ENCODE measurements at regions not wholly inside any gene's neighbourhood (a gene's known extent, or its start where the extent isn't known, plus 50 kb on each side); places are given as distances from the start of the nearest gene placed in this dataset.

- TF ChIP-seq GMEB1 (CRISPR knock-in tag; IDR thresholded peaks at IDR 0.05; ENCODE audit: borderline replicate concordance) (no peak), HNRNPLL (IDR thresholded peaks at IDR 0.05; ENCODE audit: low read depth, low read length, poor library complexity, severe bottlenecking) (no peak)
- POLR2A ChIA-PET = no interaction called here
- DNase-seq (ENCODE audit: low spot score) (no peak), ATAC-seq (no peak), FAIRE-seq (no peak)
- no TSS peak for BruUV-seq (replicated peaks)
- H3K4me2 ChIP-seq (ENCODE audit: low read depth, low read length) = no peak overlapping the region
- no peaks in the 10 kb centered on the region for H3K4me1 ChIP-seq (ENCODE audit: insufficient read depth, low read length)
- no peaks in the 10 kb centered on the region for H3K9me3 ChIP-seq (ENCODE audit: low read length)
- no peaks in the 10 kb centered on the region for H3K36me3 ChIP-seq (replicated peaks in 1 of 2; ENCODE audit: control insufficient read depth in 1 of 2, insufficient read depth in 2 of 2, low read length in 2 of 2)
- no peaks in the 10 kb centered on the region for H4K20me1 ChIP-seq (ENCODE audit: insufficient read depth, low read length)
- intact Hi-C loops (cut with micrococcal nuclease; ENCODE audit: unreplicated experiment) (no loop called here), in situ Hi-C loops (cut with HindIII; ENCODE audit: extremely low pct_ligation_motif_present, low pct_unique_long_range_greater_than_20kb) (no loop called here)
- no peak overlapping the region for H3K4me3 ChIP-seq (replicated peaks in 1 of 3; ENCODE audit: insufficient read depth in 1 of 3, low read depth in 2 of 3, low read length in 3 of 3)
- H3K9ac ChIP-seq (ENCODE audit: insufficient read depth, low read depth, low read length) = no peak overlapping the region
- H2AFZ ChIP-seq (ENCODE audit: low read length) = no peak overlapping the region
- no peaks in the 10 kb centered on the region for H3K79me2 ChIP-seq (ENCODE audit: insufficient read depth, low read length)
- H3K27me3 ChIP-seq (ENCODE audit: control insufficient read depth in 1 of 2, insufficient read depth in 2 of 2, low read length in 2 of 2) = no peaks in the 10 kb centered on the region; a peak in 1 of 5 replicates
- CTCF ChIA-PET (ENCODE audit: low intra/inter-chr PET ratio, low total read pairs) = no interaction called here
- no peak overlapping the region for H3K27ac ChIP-seq (ENCODE audit: extremely low read length, insufficient read depth, low read length)
Measured at GRCh38 chr1:218869276-218869675, 304.4 kb upstream of the LYPLAL1 start.

GRCh38 chr1:218872026-218872425, 301.7 kb upstream of the LYPLAL1 start:
- intact Hi-C loops (cut with micrococcal nuclease; ENCODE audit: unreplicated experiment) (no loop called here), in situ Hi-C loops (cut with HindIII; ENCODE audit: extremely low pct_ligation_motif_present, low pct_unique_long_range_greater_than_20kb) (no loop called here)
- H3K27ac ChIP-seq (ENCODE audit: extremely low read length, insufficient read depth, low read length) = no peak overlapping the region
- H4K20me1 ChIP-seq (ENCODE audit: insufficient read depth, low read length) = no peaks in the 10 kb centered on the region
- no peaks in the 10 kb centered on the region for H3K79me2 ChIP-seq (ENCODE audit: insufficient read depth, low read length)
- no peak for TF ChIP-seq JUNB (CRISPR knock-in tag; IDR thresholded peaks at IDR 0.05; ENCODE audit: borderline replicate concordance)
- TF ChIP-seq, protein P1, sequence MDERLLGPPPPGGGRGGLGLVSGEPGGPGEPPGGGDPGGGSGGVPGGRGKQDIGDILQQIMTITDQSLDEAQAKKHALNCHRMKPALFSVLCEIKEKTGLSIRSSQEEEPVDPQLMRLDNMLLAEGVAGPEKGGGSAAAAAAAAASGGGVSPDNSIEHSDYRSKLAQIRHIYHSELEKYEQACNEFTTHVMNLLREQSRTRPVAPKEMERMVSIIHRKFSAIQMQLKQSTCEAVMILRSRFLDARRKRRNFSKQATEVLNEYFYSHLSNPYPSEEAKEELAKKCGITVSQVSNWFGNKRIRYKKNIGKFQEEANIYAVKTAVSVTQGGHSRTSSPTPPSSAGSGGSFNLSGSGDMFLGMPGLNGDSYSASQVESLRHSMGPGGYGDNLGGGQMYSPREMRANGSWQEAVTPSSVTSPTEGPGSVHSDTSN (CRISPR knock-in tag; IDR thresholded peaks at IDR 0.05) = no peak
- TF ChIP-seq, protein P2, sequence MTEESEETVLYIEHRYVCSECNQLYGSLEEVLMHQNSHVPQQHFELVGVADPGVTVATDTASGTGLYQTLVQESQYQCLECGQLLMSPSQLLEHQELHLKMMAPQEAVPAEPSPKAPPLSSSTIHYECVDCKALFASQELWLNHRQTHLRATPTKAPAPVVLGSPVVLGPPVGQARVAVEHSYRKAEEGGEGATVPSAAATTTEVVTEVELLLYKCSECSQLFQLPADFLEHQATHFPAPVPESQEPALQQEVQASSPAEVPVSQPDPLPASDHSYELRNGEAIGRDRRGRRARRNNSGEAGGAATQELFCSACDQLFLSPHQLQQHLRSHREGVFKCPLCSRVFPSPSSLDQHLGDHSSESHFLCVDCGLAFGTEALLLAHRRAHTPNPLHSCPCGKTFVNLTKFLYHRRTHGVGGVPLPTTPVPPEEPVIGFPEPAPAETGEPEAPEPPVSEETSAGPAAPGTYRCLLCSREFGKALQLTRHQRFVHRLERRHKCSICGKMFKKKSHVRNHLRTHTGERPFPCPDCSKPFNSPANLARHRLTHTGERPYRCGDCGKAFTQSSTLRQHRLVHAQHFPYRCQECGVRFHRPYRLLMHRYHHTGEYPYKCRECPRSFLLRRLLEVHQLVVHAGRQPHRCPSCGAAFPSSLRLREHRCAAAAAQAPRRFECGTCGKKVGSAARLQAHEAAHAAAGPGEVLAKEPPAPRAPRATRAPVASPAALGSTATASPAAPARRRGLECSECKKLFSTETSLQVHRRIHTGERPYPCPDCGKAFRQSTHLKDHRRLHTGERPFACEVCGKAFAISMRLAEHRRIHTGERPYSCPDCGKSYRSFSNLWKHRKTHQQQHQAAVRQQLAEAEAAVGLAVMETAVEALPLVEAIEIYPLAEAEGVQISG (CRISPR knock-in tag; IDR thresholded peaks at IDR 0.05) = no peak
- no peak for TF ChIP-seq ZNF577 (CRISPR knock-in tag; IDR thresholded peaks at IDR 0.05; ENCODE audit: borderline replicate concordance, low read depth)
- TF ChIP-seq, protein P3, sequence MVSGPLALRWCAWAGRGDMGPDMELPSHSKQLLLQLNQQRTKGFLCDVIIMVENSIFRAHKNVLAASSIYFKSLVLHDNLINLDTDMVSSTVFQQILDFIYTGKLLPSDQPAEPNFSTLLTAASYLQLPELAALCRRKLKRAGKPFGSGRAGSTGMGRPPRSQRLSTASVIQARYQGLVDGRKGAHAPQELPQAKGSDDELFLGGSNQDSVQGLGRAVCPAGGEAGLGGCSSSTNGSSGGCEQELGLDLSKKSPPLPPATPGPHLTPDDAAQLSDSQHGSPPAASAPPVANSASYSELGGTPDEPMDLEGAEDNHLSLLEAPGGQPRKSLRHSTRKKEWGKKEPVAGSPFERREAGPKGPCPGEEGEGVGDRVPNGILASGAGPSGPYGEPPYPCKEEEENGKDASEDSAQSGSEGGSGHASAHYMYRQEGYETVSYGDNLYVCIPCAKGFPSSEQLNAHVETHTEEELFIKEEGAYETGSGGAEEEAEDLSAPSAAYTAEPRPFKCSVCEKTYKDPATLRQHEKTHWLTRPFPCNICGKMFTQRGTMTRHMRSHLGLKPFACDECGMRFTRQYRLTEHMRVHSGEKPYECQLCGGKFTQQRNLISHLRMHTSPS (CRISPR knock-in tag; IDR thresholded peaks at IDR 0.05; ENCODE audit: low read depth) = no peak
- TF ChIP-seq DR1 (CRISPR knock-in tag; IDR thresholded peaks at IDR 0.05) = no peak
- ATAC-seq (no peak), DNase-seq (ENCODE audit: low spot score) (no peak), FAIRE-seq (no peak)
- H3K4me3 ChIP-seq (replicated peaks in 1 of 3; ENCODE audit: insufficient read depth in 1 of 3, low read depth in 2 of 3, low read length in 3 of 3) = no peak overlapping the region
- no peaks in the 10 kb centered on the region for H3K9me3 ChIP-seq (ENCODE audit: low read length)
- H3K4me1 ChIP-seq (ENCODE audit: insufficient read depth, low read length) = no peaks in the 10 kb centered on the region
- H3K27me3 ChIP-seq (ENCODE audit: control insufficient read depth in 1 of 2, insufficient read depth in 2 of 2, low read length in 2 of 2) = no peaks in the 10 kb centered on the region; a peak in 1 of 5 replicates
- no peak overlapping the region for H3K4me2 ChIP-seq (ENCODE audit: low read depth, low read length)
- POLR2A ChIA-PET = no interaction called here
- BruUV-seq (replicated peaks) = no TSS peak
- 3% methylated on average over 4 of the region's 4 CpGs for WGBS (ENCODE audit: low lambda C conversion rate)
- H3K36me3 ChIP-seq (replicated peaks in 1 of 2; ENCODE audit: control insufficient read depth in 1 of 2, insufficient read depth in 2 of 2, low read length in 2 of 2) = no peaks in the 10 kb centered on the region
- no peak overlapping the region for H3K9ac ChIP-seq (ENCODE audit: insufficient read depth, low read depth, low read length)
- CTCF ChIA-PET (ENCODE audit: low intra/inter-chr PET ratio, low total read pairs) = no interaction called here
- H2AFZ ChIP-seq (ENCODE audit: low read length) = no peak overlapping the region

All from HepG2 (cell line).